ENCODE measurements at regions not wholly inside any gene's neighbourhood (a gene's known extent, or its start where the extent isn't known, plus 50 kb on each side); places are given as distances from the start of the nearest gene placed in this dataset.
A peak's percentile ranks its signal among the peaks of the same experiment; 100 is the strongest.

DNA sequence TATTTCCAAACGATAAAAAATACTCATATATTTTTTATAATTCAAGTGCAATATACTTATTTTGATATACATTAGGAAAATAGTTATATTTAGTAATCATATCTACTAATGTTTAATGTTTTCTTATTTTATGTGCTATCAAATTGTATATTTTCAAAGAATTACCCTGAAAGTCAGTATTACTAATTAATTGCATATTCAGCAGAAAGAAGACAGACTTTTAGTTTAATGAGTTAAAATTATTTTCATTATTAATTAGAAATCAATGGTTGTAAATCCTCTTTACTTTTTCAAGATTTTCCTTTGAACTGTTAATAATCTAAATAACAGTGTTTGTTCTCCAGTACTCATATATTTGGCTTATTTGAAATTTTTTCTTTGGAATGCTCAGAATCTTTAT lies 181.3 kb upstream of the NDST4 start:
- TF ChIP-seq, protein P1, sequence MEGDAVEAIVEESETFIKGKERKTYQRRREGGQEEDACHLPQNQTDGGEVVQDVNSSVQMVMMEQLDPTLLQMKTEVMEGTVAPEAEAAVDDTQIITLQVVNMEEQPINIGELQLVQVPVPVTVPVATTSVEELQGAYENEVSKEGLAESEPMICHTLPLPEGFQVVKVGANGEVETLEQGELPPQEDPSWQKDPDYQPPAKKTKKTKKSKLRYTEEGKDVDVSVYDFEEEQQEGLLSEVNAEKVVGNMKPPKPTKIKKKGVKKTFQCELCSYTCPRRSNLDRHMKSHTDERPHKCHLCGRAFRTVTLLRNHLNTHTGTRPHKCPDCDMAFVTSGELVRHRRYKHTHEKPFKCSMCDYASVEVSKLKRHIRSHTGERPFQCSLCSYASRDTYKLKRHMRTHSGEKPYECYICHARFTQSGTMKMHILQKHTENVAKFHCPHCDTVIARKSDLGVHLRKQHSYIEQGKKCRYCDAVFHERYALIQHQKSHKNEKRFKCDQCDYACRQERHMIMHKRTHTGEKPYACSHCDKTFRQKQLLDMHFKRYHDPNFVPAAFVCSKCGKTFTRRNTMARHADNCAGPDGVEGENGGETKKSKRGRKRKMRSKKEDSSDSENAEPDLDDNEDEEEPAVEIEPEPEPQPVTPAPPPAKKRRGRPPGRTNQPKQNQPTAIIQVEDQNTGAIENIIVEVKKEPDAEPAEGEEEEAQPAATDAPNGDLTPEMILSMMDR (IDR thresholded peaks at IDR 0.05; ENCODE audit: poor library complexity, severe bottlenecking): no peak
- no peaks in the 10 kb centered on the region for H3K36me3 ChIP-seq (ENCODE audit: low read depth)
- H3K27me3 ChIP-seq (ENCODE audit: insufficient read depth, poor library complexity, severe bottlenecking): no peaks in the 10 kb centered on the region
- DNase-seq (ENCODE audit: low spot score) (no peak), ATAC-seq (ENCODE audit: low read depth) (no peak)
- H3K27ac ChIP-seq (ENCODE audit: poor library complexity, severe bottlenecking): no peak overlapping the region
- no peaks in the 10 kb centered on the region for H3K4me1 ChIP-seq (ENCODE audit: insufficient read depth, poor library complexity, severe bottlenecking)
- H3K9me3 ChIP-seq (ENCODE audit: severe bottlenecking): no peaks in the 10 kb centered on the region
- H3K4me3 ChIP-seq (ENCODE audit: severe bottlenecking): no peak overlapping the region

DNA sequence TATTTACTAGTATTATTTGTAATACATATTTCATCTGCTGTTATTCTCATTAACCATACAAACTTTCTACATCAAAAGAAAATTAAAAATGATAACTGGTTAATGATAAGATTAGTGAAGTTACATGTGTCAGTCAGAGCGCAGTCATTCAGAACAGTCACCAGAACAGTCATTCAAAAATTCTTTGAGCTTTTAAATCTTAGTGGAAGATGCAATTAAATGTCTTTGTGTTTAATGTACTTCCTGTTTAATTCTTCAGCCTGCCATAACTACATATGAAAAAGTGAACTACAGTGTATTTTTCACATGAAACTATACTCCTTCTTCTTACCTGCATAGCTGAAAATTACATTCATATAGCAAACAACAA lies 179.7 kb upstream of the NDST4 start:
- H3K4me3 ChIP-seq (ENCODE audit: severe bottlenecking): no peak overlapping the region

DNA sequence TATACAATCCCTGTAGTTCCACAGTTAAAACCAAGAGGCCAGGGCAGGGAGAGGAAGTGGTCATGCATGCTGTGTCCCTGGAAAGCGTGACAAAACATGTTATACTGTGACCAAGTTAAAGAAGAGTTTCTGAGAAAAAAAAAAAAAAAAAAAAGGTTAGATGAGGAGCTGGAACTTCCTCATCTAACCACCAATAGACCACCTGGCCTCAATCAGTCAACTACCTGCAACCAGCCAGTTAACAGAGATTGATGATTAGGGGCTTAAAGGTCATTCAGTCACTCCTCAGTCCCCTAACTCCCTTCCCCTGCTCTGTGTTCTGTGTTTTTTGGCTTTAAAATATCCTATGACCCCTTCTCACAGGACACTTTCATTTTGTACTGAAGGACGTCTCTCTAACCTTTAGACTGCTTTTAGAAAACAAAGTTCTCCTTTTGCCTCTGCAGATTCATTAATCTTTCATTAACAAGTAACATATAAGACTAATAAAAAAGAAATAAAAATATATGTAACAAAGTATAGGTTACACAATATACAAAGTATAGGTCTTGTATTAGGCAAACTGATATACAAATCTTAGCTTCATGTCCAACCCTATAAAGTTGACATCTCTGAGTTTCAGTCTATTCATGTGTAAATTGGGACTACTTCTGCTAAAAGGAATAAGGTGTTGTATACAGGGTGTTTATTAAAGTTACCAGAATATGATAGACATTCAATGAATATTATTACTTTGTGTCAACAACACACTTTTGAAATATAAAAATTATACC lies 179.1 kb upstream of the NDST4 start:
- TF ChIP-seq, protein P1 (IDR thresholded peaks at IDR 0.05; ENCODE audit: poor library complexity, severe bottlenecking): no peak
- no peak overlapping the region for H3K4me3 ChIP-seq (ENCODE audit: severe bottlenecking)
- no peaks in the 10 kb centered on the region for H3K4me1 ChIP-seq (ENCODE audit: insufficient read depth, poor library complexity, severe bottlenecking)
- no peaks in the 10 kb centered on the region for H3K9me3 ChIP-seq (ENCODE audit: severe bottlenecking)
- no peak overlapping the region for H3K27ac ChIP-seq (ENCODE audit: poor library complexity, severe bottlenecking)
- no peaks in the 10 kb centered on the region for H3K36me3 ChIP-seq (ENCODE audit: low read depth)
- ATAC-seq (ENCODE audit: low read depth) (no peak), DNase-seq (ENCODE audit: low spot score) (no peak)
- H3K27me3 ChIP-seq (ENCODE audit: insufficient read depth, poor library complexity, severe bottlenecking): no peaks in the 10 kb centered on the region

More for the DNA sequence above, 179.7 kb upstream of the NDST4 start:
- ATAC-seq (ENCODE audit: low read depth) (no peak), DNase-seq (ENCODE audit: low spot score) (no peak)
- H3K36me3 ChIP-seq (ENCODE audit: low read depth): no peaks in the 10 kb centered on the region
- H3K4me1 ChIP-seq (ENCODE audit: insufficient read depth, poor library complexity, severe bottlenecking): no peaks in the 10 kb centered on the region
- no peaks in the 10 kb centered on the region for H3K27me3 ChIP-seq (ENCODE audit: insufficient read depth, poor library complexity, severe bottlenecking)
- H3K27ac ChIP-seq (ENCODE audit: poor library complexity, severe bottlenecking): no peak overlapping the region
- no peaks in the 10 kb centered on the region for H3K9me3 ChIP-seq (ENCODE audit: severe bottlenecking)
- TF ChIP-seq, protein P1 (IDR thresholded peaks at IDR 0.05; ENCODE audit: poor library complexity, severe bottlenecking): no peak

DNA sequence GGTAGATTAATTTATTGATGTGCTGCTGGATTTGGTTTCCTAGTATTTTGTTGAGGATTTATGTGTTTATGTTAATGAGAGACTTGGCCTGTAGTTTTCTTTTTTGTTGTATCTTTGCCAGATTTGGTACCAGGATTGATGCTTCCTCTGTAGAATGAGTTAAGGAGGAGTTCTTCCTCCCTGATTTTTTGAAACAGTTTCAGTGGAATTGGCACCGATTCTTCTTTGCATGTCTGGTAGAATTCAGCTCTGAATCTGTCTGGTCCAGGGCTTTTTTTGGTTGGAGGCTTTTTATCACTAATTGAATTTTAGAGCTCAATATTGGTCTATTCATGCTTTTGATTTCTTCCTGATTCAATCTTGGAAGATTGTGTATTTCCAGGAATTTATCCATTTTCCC lies 174.0 kb upstream of the NDST4 start:
- no peaks in the 10 kb centered on the region for H3K27me3 ChIP-seq (ENCODE audit: insufficient read depth, poor library complexity, severe bottlenecking)
- TF ChIP-seq, protein P1 (IDR thresholded peaks at IDR 0.05; ENCODE audit: poor library complexity, severe bottlenecking): no peak
- H3K36me3 ChIP-seq (ENCODE audit: low read depth): no peaks in the 10 kb centered on the region
- no peak overlapping the region for H3K4me3 ChIP-seq (ENCODE audit: severe bottlenecking)
- no peaks in the 10 kb centered on the region for H3K4me1 ChIP-seq (ENCODE audit: insufficient read depth, poor library complexity, severe bottlenecking)
- no peak overlapping the region for H3K27ac ChIP-seq (ENCODE audit: poor library complexity, severe bottlenecking)
- no peak for ATAC-seq (ENCODE audit: low read depth)
- H3K9me3 ChIP-seq (ENCODE audit: severe bottlenecking): no peaks in the 10 kb centered on the region
- DNase-seq (ENCODE audit: low spot score): no peak

DNA sequence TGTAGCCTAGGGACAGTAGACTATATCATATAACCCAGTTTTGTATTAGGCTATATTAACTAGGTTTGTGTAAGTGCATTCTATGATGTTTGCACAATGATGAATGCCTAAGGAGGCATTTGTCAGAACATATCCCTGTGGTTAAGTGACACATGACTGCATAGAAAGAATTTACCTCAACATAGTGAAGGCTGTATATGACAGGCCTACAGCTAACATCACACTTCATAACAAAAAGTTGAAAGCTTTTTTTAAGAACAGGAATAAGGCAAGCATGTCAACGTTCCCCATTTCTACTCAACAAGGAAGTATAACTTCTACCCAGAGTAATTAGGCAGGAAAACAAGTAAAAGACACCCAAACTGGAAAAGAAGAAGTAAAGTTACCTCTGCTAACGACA lies 165.9 kb upstream of the NDST4 start:
- no peak for DNase-seq (ENCODE audit: low spot score)
- Histone ChIP-seq H3K4me1 (ENCODE audit: insufficient read depth, poor library complexity, severe bottlenecking) (peaks cover 10% of the 10 kb centered on the region), H3K27ac (ENCODE audit: poor library complexity, severe bottlenecking) (no peak overlapping the region), H3K9me3 (ENCODE audit: severe bottlenecking) (no peaks in the 10 kb centered on the region), H3K36me3 (ENCODE audit: low read depth) (no peaks in the 10 kb centered on the region), H3K4me3 (ENCODE audit: severe bottlenecking) (no peak overlapping the region), H3K27me3 (ENCODE audit: insufficient read depth, poor library complexity, severe bottlenecking) (no peaks in the 10 kb centered on the region)
- TF ChIP-seq, protein P1 (IDR thresholded peaks at IDR 0.05; ENCODE audit: poor library complexity, severe bottlenecking): no peak
- peak; percentile 94 for ATAC-seq (ENCODE audit: low read depth)
